ENCODE measurements at regions not wholly inside any gene's neighbourhood (a gene's known extent, or its start where the extent isn't known, plus 50 kb on each side); places are given as distances from the start of the nearest gene placed in this dataset.
"Not testable (repeated sequence)": the region's sequence is repeated elsewhere in the genome, so short reads cannot be mapped to it uniquely, and the experiment has no call there.

- not testable (repeated sequence) for H3K9me3 ChIP-seq (ENCODE audit: control insufficient read depth in 2 of 2, insufficient read depth in 1 of 2, low read depth in 1 of 2, low read length in 1 of 2); FAIRE-seq; H3K27me3 ChIP-seq (ENCODE audit: control insufficient read depth in 3 of 3, insufficient read depth in 3 of 3, low read length in 3 of 3); H3K27ac ChIP-seq (ENCODE audit: low read depth in 1 of 3, low read length in 2 of 3); H3K4me1 ChIP-seq (ENCODE audit: control insufficient read depth in 3 of 3, insufficient read depth in 2 of 3, low read depth in 1 of 3, low read length in 2 of 3); H3K4me3 ChIP-seq (ENCODE audit: low read depth in 1 of 3, low read length in 3 of 3); H3K36me3 ChIP-seq (ENCODE audit: control insufficient read depth in 3 of 3, insufficient read depth in 2 of 3, low read depth in 1 of 3, low read length in 3 of 3); DNase-seq
- no CpG with 5 or more reads among the region's 8 CpGs for WGBS, 3 donors
Observed at GRCh38 chr16:16499875-16500274, 120.9 kb downstream of the NPIPA7 start.

- FAIRE-seq; H3K27me3 ChIP-seq (ENCODE audit: control insufficient read depth in 3 of 3, insufficient read depth in 3 of 3, low read length in 3 of 3): not testable (repeated sequence)
- no CpG with 5 or more reads among the region's 1 CpG for WGBS, 3 donors
Observed at GRCh38 chr16:16507041-16507440, 128.1 kb downstream of the NPIPA7 start.

GRCh38 chr16:16508344-16508743, 129.4 kb downstream of the NPIPA7 start:
- not testable (repeated sequence) for DNase-seq

More at GRCh38 chr16:16507041-16507440, 128.1 kb downstream of the NPIPA7 start:
- not testable (repeated sequence) for H3K27ac ChIP-seq (ENCODE audit: low read depth in 1 of 3, low read length in 2 of 3); DNase-seq; H3K9me3 ChIP-seq (ENCODE audit: control insufficient read depth in 2 of 2, insufficient read depth in 1 of 2, low read depth in 1 of 2, low read length in 1 of 2); H3K4me1 ChIP-seq (ENCODE audit: control insufficient read depth in 3 of 3, insufficient read depth in 2 of 3, low read depth in 1 of 3, low read length in 2 of 3); H3K4me3 ChIP-seq (ENCODE audit: low read depth in 1 of 3, low read length in 3 of 3); H3K36me3 ChIP-seq (ENCODE audit: control insufficient read depth in 3 of 3, insufficient read depth in 2 of 3, low read depth in 1 of 3, low read length in 3 of 3)

GRCh38 chr16:16519395-16519794, 140.5 kb downstream of the NPIPA7 start:
- not testable (repeated sequence) for FAIRE-seq; H3K4me3 ChIP-seq (ENCODE audit: low read depth in 1 of 3, low read length in 3 of 3); DNase-seq

More at GRCh38 chr16:16508344-16508743, 129.4 kb downstream of the NPIPA7 start:
- not testable (repeated sequence) for H3K27me3 ChIP-seq (ENCODE audit: control insufficient read depth in 3 of 3, insufficient read depth in 3 of 3, low read length in 3 of 3); H3K4me1 ChIP-seq (ENCODE audit: control insufficient read depth in 3 of 3, insufficient read depth in 2 of 3, low read depth in 1 of 3, low read length in 2 of 3); H3K27ac ChIP-seq (ENCODE audit: low read depth in 1 of 3, low read length in 2 of 3); FAIRE-seq; H3K4me3 ChIP-seq (ENCODE audit: low read depth in 1 of 3, low read length in 3 of 3); H3K9me3 ChIP-seq (ENCODE audit: control insufficient read depth in 2 of 2, insufficient read depth in 1 of 2, low read depth in 1 of 2, low read length in 1 of 2); H3K36me3 ChIP-seq (ENCODE audit: control insufficient read depth in 3 of 3, insufficient read depth in 2 of 3, low read depth in 1 of 3, low read length in 3 of 3)
- no CpG with 5 or more reads among the region's 2 CpGs for WGBS, 3 donors

GRCh38 chr16:16521239-16522002, 142.5 kb downstream of the NPIPA7 start:
- DNase-seq; H3K4me3 ChIP-seq (ENCODE audit: low read depth in 1 of 3, low read length in 3 of 3); FAIRE-seq; H3K27ac ChIP-seq (ENCODE audit: low read depth in 1 of 3, low read length in 2 of 3); H3K27me3 ChIP-seq (ENCODE audit: control insufficient read depth in 3 of 3, insufficient read depth in 3 of 3, low read length in 3 of 3); H3K9me3 ChIP-seq (ENCODE audit: control insufficient read depth in 2 of 2, insufficient read depth in 1 of 2, low read depth in 1 of 2, low read length in 1 of 2); H3K4me1 ChIP-seq (ENCODE audit: control insufficient read depth in 3 of 3, insufficient read depth in 2 of 3, low read depth in 1 of 3, low read length in 2 of 3); H3K36me3 ChIP-seq (ENCODE audit: control insufficient read depth in 3 of 3, insufficient read depth in 2 of 3, low read depth in 1 of 3, low read length in 3 of 3): not testable (repeated sequence)
- 23% methylated on average over 1 of the region's 12 CpGs; no CpG with 5 or more reads in 2 of the 3 donors for WGBS, 3 donors

More at GRCh38 chr16:16519395-16519794, 140.5 kb downstream of the NPIPA7 start:
- not testable (repeated sequence) for H3K4me1 ChIP-seq (ENCODE audit: control insufficient read depth in 3 of 3, insufficient read depth in 2 of 3, low read depth in 1 of 3, low read length in 2 of 3); H3K27me3 ChIP-seq (ENCODE audit: control insufficient read depth in 3 of 3, insufficient read depth in 3 of 3, low read length in 3 of 3); H3K36me3 ChIP-seq (ENCODE audit: control insufficient read depth in 3 of 3, insufficient read depth in 2 of 3, low read depth in 1 of 3, low read length in 3 of 3); H3K27ac ChIP-seq (ENCODE audit: low read depth in 1 of 3, low read length in 2 of 3); H3K9me3 ChIP-seq (ENCODE audit: control insufficient read depth in 2 of 2, insufficient read depth in 1 of 2, low read depth in 1 of 2, low read length in 1 of 2)

- H3K27ac ChIP-seq (ENCODE audit: low read depth in 1 of 3, low read length in 2 of 3); H3K4me1 ChIP-seq (ENCODE audit: control insufficient read depth in 3 of 3, insufficient read depth in 2 of 3, low read depth in 1 of 3, low read length in 2 of 3); H3K4me3 ChIP-seq (ENCODE audit: low read depth in 1 of 3, low read length in 3 of 3); H3K9me3 ChIP-seq (ENCODE audit: control insufficient read depth in 2 of 2, insufficient read depth in 1 of 2, low read depth in 1 of 2, low read length in 1 of 2); H3K36me3 ChIP-seq (ENCODE audit: control insufficient read depth in 3 of 3, insufficient read depth in 2 of 3, low read depth in 1 of 3, low read length in 3 of 3); DNase-seq; FAIRE-seq; H3K27me3 ChIP-seq (ENCODE audit: control insufficient read depth in 3 of 3, insufficient read depth in 3 of 3, low read length in 3 of 3): not testable (repeated sequence)
- 76 to 84% methylated on average over 4 of the region's 13 CpGs; no CpG with 5 or more reads in 1 of the 3 donors for WGBS, 3 donors
Observed at GRCh38 chr16:16526998-16527397, 148.1 kb downstream of the NPIPA7 start.

GRCh38 chr16:16530744-16531143, 151.8 kb downstream of the NPIPA7 start:
- H3K27me3 ChIP-seq (ENCODE audit: control insufficient read depth in 3 of 3, insufficient read depth in 3 of 3, low read length in 3 of 3); H3K36me3 ChIP-seq (ENCODE audit: control insufficient read depth in 3 of 3, insufficient read depth in 2 of 3, low read depth in 1 of 3, low read length in 3 of 3); H3K9me3 ChIP-seq (ENCODE audit: control insufficient read depth in 2 of 2, insufficient read depth in 1 of 2, low read depth in 1 of 2, low read length in 1 of 2); H3K27ac ChIP-seq (ENCODE audit: low read depth in 1 of 3, low read length in 2 of 3); DNase-seq; H3K4me3 ChIP-seq (ENCODE audit: low read depth in 1 of 3, low read length in 3 of 3); H3K4me1 ChIP-seq (ENCODE audit: control insufficient read depth in 3 of 3, insufficient read depth in 2 of 3, low read depth in 1 of 3, low read length in 2 of 3); FAIRE-seq: not testable (repeated sequence)
- WGBS, 3 donors: 39 to 65% (median 48%) methylated on average over 1 of the region's 5 CpGs

- H3K36me3 ChIP-seq (ENCODE audit: control insufficient read depth in 3 of 3, insufficient read depth in 2 of 3, low read depth in 1 of 3, low read length in 3 of 3); H3K27me3 ChIP-seq (ENCODE audit: control insufficient read depth in 3 of 3, insufficient read depth in 3 of 3, low read length in 3 of 3); H3K27ac ChIP-seq (ENCODE audit: low read depth in 1 of 3, low read length in 2 of 3); H3K4me1 ChIP-seq (ENCODE audit: control insufficient read depth in 3 of 3, insufficient read depth in 2 of 3, low read depth in 1 of 3, low read length in 2 of 3); H3K4me3 ChIP-seq (ENCODE audit: low read depth in 1 of 3, low read length in 3 of 3); H3K9me3 ChIP-seq (ENCODE audit: control insufficient read depth in 2 of 2, insufficient read depth in 1 of 2, low read depth in 1 of 2, low read length in 1 of 2); DNase-seq; FAIRE-seq: not testable (repeated sequence)
- 25 to 69% (median 53%) methylated on average over 3 of the region's 4 CpGs for WGBS, 3 donors
Observed at GRCh38 chr16:16535565-16535964, 156.6 kb downstream of the NPIPA7 start.

- not testable (repeated sequence) for FAIRE-seq; H3K27ac ChIP-seq (ENCODE audit: low read depth in 1 of 3, low read length in 2 of 3); H3K27me3 ChIP-seq (ENCODE audit: control insufficient read depth in 3 of 3, insufficient read depth in 3 of 3, low read length in 3 of 3); DNase-seq; H3K36me3 ChIP-seq (ENCODE audit: control insufficient read depth in 3 of 3, insufficient read depth in 2 of 3, low read depth in 1 of 3, low read length in 3 of 3); H3K9me3 ChIP-seq (ENCODE audit: control insufficient read depth in 2 of 2, insufficient read depth in 1 of 2, low read depth in 1 of 2, low read length in 1 of 2); H3K4me1 ChIP-seq (ENCODE audit: control insufficient read depth in 3 of 3, insufficient read depth in 2 of 3, low read depth in 1 of 3, low read length in 2 of 3); H3K4me3 ChIP-seq (ENCODE audit: low read depth in 1 of 3, low read length in 3 of 3)
- 89 to 96% (median 94%) methylated on average over 3 of the region's 3 CpGs for WGBS, 3 donors
Observed at GRCh38 chr16:16536151-16536550, 157.2 kb downstream of the NPIPA7 start.

Measured in small intestine (tissue), 7 donors.